Head of caudate nucleus (tissue), 42 donors: ENCODE measurements at regions not wholly inside any gene's neighbourhood (a gene's known extent, or its start where the extent isn't known, plus 50 kb on each side); places are given as distances from the start of the nearest gene placed in this dataset.

ENCODE experiments used
- DNase-seq, 42 donors: peaks; one replicate each; pipeline versions ENCODE4 v3.0.0 to v3.0.0-alpha.2; 2020 to 2021; ENCODE audit warnings: mixed read lengths in 7 of 42
- intact Hi-C: fragments of 100-400 bp; cut with DNase I; formaldehyde crosslinking; loops from one replicate; pipeline ENCODE4 v1.15.0; 2022

DNA sequence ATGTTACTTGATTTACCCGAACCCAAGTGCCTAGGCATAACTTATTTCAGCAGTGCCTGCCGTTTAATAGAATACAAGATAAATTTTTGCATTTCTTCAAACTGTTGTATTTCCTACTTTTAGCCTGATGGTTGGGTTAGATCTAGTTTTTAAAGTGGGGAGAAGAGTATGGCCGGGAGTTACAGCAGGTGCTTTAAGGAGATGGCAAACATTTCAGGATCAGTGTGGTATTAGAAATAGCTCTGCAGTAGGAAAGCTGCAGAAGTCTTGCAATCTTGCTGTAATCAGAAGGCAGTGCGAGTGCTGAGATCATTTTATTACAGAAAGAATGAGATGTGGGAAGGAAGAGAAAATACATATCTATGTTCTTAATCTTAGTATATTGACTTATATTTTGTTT, 977.8 kb upstream of the TENM3 start:
- no peak for DNase-seq
- intact Hi-C loops = no loop called here

DNA sequence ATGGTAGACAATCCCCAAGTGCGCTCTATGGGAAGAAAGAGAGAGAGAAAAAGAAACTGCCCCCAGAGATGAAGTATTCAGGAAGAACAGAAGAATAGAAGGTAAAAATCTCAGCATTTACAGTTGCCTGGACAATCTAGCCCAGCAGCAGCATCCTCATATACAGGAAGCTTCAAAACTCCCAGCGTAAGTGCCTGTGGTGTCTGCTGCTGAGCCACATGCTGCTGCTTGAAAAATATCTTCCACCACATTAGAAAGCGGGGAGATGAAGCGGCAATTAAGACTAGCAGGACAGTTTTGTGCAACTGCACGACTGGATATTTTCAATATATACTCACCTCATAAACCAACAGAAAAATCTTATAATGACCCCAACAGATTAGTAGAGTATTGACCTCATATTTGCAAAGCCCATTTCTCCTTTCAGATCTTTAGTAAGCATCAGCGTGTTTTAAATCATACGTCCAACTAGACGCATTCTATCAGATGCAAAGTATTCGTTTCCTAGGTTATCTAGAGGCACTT, 972.0 kb upstream of the TENM3 start:
- DNase-seq = no peak
- intact Hi-C loops = no loop called here

DNA sequence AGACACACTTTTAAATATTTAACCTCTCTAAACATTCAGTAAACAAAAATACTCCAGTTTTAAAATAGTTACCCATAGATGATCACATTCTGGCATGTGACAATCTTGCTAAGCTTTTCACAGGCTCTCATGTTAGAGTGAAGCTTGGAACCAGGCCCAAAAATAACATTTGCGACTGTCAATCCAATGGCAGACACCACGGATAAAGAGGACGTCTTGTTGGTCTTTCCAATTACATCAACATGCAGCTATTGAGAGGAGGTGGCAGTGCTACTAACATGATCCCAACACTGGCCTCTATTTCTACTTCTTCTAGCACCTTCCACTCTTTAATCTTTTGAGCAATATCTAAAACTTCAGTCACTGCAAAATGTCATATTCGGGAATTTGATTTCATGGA, 970.8 kb upstream of the TENM3 start:
- intact Hi-C loops = no loop called here
- no peak for DNase-seq

DNA sequence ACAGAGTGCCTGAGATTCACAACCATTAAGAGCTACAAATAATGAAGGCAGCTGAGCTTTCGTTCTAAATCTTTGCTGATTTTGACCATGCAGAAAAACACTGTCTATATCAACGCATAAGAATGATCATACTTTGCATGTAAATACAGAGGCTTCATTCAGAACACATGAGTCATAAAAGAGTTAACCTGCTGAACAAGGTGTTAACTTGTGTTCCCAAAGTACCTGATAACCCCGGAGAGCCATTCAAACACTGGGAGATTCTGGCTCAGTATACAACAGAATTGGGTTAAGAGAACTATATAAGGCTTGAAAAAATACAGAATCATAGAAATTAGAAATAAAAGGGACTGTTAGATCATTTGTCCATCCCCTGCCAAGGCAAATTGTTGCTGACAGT, 964.3 kb upstream of the TENM3 start:
- intact Hi-C loops = no loop called here
- no peak for DNase-seq

DNA sequence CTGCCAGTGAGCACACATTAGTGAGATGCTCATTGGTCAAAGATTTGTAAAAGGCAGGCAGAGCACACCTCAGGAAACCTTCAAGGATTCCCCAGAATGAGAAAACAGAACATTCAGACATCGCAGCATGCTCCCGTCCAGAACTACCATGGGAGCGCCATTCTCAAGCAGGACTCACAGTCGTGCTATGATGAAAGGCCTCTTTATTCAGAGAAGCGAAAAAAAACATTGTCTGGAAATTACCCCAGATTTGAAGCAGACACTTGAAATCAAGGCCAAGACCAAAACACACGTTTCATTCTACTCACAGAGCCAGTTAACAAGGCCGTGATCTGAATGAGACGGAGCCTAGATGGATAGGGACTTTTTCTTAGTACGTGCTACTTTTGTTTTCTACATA, 961.8 kb upstream of the TENM3 start:
- DNase-seq = peak in 33 of 42 donors; percentile 9 to 77 (median 34)
- intact Hi-C loops = no loop called here

DNA sequence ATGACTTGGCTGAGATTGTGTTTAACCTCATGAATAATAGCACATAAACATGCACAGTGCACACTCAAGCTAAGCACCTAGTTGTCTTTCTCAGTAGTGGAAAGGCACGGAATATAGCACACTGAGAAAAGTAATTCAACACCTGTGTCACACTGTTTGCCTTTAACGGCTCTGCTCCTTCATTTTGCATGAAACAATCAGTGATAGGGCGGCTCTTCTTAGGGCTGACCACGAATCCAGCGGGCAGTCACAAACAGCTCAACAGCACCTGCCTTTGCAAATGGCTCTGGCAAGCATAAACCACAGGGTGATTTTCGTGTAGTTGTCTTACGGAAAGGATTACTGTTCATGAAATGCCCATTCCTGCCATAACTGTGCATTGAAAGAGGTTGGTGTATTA, 954.0 kb upstream of the TENM3 start:
- intact Hi-C loops = no loop called here
- DNase-seq = no peak

DNA sequence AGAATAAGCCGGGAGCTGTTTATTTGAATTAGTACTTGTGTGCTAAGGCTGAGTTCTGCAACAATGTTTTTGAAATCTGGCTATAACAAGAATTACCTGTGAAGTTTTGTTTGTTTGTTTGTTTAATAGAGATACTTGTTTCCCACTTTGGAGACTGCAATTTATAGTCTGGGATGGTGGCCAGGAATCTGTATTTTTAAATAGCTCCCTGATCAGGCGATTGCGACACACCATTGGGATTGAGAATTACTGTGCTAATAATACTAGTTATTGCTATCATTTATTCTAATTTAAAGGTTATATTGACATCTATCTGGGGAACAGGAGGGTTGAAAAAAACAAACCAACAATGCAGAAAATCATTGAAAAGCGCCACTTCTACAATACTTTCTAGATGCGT, 951.6 kb upstream of the TENM3 start:
- DNase-seq = no peak

DNA sequence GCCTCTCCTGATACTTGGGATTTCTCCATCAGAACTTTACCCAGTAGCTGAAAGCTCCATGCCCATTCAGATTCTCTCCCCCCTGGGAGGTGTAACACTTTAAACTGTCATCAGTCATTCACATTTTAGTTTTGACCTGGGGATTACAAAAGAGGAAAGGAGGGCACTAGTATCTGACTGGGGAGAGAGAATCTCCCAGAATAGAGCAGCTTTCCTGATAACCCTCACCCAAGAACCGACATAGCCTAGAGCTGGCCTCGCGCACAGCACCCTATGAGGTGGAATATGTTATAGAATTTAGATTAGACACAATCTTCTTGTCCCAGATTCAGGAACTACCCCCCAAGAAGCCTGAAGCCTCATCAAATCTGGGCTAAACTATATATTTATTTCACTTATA, 950.2 kb upstream of the TENM3 start:
- DNase-seq = no peak
- intact Hi-C loops = no loop called here

More for the DNA sequence above, 951.6 kb upstream of the TENM3 start:
- intact Hi-C loops = no loop called here

DNA sequence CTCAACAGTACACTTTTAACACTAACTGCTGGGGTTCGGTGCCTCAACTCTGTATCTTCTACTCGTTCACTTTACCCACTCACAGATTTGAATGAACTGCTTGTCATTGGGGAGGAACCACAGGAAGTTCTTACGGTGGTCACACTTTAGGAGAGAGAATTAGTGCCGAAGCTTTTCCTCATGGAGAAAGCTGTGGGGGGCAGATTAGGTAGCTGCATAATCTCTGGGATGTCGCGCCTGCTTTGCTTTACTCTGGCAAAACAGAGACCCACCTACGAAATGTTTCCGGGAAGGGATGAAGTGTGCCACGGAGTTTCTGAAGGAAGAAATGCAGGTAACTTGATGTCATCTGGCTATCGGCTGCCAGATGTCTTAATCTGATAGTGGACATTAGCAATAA, 949.7 kb upstream of the TENM3 start:
- intact Hi-C loops = no loop called here
- no peak for DNase-seq

DNA sequence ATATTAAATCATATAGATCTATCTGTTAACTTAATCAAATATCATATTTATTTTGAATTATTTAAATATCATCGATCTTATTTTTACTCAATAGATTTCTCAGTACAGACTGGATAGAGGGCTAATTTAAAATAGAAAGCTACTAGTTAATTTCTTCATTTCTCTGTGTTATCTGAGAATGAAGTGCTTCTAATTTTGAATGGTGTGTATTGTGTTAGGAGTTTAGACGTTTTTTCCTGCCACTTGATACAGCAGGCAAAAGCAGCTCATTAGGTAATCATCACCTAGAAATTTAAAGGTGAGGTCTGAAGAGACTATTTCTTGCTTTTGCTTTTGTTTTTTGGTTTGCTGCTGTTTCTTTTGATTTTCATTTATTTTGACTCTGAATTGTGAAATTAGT, 948.8 kb upstream of the TENM3 start:
- no peak for DNase-seq
- intact Hi-C loops = no loop called here

DNA sequence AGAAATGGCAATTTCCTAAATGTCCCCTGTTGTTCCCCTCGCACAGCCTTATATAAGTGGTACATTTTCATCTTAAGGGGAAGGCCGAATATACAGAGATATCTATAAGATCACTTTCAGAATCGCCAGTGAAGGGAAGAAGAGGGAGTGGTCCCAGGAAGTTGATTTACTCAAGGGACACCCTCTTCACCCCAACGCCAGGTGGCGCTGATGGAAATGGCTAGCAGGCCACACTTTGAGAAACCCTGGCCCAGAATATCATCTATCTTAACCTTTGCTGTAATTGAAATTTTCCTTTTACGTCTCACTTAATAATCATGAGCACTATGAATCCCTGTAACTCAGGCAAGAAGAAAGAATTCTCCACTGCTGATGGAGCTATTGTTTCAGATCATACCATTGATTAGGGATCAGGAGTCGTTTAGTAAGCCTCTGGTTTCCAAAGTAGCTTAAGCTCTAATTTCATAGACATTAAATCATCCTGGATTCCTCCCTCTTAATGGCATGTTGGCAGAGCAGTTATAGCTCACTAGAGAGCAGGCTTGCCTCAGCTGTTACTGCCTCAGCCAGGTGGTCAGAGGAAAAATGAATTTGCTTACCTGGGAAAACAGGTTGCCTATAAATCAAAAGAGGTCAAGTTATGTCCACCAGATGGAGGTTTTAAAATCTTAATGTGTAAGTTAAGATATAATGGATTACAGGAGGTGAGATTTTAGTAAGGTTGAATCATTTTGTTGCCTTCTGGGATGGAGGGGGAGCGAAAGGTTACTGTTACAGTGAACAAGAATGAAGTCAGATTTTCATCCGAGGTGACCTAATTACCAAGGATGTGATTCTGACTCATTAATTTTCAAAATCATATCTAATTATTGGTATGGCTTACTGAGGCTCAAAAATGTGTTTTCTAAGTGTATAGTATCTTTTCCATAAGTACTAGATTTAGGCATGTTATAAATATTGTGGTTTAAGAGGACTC, 941.2 kb upstream of the TENM3 start:
- peak in 11 of 42 donors; percentile 3 to 39 (median 11) for DNase-seq
- intact Hi-C loops = no loop called here

DNA sequence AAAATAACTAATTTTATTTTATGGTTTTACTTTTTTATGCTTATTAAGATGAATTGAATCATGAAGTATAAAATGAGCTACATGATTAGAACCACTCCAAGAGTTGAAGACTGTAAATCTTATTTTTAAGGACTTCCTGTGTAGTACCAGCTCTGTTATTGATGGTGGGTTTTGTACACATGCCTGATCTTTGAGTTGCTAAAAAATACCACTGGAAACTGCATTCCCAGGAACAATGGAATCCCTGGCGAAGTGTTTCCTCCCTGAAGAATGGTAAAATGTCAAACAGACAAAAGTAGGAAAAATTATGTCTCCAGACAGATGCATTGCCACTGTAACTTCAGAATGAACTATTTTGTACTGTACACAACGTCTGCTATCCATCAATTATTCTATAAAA, 935.4 kb upstream of the TENM3 start:
- intact Hi-C loops = no loop called here
- DNase-seq = no peak

DNA sequence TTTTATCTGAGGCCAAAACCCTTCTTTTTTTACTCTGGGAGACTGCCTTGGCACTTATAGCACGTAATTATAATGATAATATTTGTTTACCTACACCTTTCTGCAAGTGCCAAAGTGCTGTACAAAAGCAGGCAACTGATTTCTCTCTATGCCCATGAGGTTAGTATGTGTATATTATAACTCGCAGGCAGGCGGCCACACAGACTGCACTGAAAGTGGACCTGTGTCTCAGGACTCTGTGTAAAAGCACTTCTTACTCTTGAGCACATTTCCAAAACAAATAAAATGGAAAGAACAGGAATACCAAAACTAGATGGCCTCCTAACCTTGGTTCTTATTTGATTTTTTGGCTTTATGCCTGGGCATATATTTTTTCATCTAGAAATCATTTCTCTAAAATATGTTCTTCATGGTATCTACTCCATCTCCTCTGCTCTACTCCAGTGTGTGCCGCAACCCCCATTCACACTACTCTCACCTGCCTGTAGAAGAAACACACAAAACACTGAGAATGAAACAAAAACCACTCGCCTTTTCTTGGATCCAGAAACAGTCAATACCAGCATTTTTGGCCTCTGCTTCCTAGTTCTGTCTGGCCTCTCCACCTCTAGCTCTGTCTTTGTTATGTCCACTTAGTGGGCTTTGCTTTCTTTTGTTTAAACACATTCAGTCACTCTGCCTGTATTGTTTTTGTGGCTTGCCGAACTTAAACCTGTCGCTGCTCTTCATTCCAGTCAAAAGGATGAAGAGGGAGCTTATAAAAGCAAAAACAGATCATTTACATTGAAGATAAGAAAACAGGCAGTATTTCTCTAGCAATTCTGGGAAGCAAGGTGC, 934.5 kb upstream of the TENM3 start:
- DNase-seq = no peak
- intact Hi-C loops = no loop called here

DNA sequence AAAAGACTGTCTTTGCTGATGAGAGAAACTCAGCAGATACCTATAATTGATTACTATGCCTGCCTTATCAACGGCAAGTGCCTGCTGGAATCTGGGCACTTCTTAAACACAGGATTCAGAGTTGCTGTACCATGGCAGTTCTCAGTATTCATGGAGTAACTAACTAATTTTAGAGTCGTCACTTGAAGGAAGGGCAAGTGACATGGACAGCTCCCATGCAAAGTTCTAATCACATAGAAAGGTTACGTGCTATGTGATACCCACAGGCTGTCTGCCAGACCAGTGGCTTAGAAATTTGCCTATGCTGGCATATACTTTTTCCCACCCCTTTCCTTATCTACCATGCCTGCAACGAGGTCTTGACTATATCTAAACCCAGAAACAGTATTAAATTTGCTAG, 931.1 kb upstream of the TENM3 start:
- intact Hi-C loops = no loop called here
- no peak for DNase-seq

DNA sequence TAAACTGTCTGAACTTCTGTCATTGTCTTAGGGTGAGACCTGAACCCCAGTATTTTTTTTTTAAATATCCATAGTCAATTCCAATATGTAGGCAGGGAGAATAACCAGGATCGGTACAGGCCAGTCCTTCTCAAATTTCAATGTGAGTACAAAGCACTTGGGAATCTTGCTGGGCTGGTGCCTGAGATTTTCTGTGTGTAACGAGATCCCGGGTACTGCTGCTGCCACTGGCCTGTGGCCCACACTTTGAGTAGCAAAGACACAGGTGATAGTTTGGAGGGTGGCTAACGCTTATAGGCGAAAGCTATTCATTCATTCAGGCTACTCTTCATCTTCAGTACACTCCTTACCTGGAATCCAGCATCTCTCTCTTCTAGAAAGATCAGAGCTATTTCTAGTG, 923.6 kb upstream of the TENM3 start:
- no peak for DNase-seq
- intact Hi-C loops = no loop called here

DNA sequence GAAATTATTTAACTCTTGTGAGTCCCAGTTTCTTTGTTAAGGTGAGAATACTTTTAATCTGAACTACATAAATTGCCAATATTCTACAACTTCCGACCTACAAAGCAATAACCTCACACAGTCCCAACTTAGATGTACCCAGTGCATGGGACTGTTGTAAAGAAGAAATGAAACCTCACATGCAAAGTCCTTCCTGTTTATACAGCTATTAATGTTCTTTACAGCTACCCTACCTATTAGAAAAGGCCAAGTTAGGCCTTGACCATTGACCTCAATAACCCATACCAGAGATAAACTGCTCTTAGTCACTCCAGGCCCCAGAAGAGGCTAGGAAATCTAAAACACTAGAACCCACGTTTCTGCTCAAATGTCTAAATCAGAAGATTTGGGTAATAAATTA, 920.1 kb upstream of the TENM3 start:
- intact Hi-C loops = no loop called here
- DNase-seq = no peak

DNA sequence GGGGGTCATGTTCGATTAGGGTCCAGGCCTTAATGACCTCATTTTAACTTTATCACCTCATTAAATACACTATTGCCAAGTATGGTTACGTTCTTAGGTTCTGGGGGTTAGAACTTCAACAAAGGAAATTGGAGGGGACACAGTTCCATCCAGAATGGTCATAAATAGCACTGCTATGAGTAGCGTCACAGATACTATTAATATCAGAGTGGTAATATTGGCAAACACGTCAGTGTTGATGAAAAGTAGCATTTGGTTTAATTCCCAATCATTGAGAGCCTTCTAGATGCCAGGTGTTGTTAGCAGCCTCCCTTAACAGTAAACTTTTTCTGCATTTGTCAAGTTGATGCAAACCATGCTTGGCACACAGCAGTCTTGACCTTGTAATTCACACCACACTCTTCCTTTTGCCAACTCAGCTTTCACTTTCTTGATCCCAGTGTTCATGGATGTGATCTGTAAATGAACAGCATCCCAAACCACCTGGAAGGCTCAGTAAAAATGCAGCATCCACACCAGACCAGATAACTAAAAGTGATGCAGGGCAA, 912.5 kb upstream of the TENM3 start:
- intact Hi-C loops = no loop called here

DNA sequence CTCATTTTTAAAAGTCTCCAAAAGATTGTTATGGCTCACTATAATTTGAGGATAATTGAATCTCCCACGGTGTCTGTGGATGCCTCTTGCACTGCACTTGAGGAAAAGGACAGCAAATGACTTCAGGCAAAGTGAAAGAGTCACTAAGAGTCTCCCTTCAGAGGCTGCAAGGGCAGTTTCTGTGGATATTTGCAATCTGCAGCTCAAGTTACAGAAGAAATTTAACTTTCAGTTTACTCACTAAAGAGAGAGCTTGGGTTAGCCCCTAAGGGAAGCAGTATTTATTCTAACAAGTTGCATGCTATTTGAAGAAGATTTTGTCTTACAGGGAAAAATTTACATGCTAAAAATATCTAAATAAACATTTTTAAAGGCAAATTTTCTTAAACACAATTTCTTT, 912.0 kb upstream of the TENM3 start:
- intact Hi-C loops = no loop called here
- no peak for DNase-seq

More for the DNA sequence above, 912.5 kb upstream of the TENM3 start:
- no peak for DNase-seq

DNA sequence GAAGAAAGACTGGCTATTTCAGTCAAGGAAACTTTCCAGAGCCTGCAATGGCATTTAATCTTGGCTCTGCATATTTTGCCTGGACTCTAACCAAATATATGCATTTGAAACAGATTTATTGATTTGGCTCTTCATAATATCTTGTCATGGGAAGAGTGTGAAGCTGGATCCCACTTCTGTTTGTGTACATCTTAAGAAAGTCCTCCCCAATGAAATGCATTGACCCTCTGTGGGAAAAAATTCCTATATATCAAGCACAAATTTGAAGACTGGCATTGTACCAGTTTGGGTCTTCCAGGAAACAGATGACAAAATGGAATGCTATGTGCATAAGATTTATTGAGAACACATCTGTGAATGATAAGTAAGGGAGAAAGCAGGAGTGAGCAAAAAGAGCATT, 897.3 kb upstream of the TENM3 start:
- no peak for DNase-seq
- intact Hi-C loops = no loop called here
